Keratinocyte (primary cell): ENCODE measurements at regions not wholly inside any gene's neighbourhood (a gene's known extent, or its start where the extent isn't known, plus 50 kb on each side); places are given as distances from the start of the nearest gene placed in this dataset.

Source experiments
- EZH2 ChIP-seq: IDR thresholded peaks from one replicate; pipeline ENCODE4 v1.6.1; 2012; ENCODE audit warnings: inconsistent platforms, mild to moderate bottlenecking, low read length, moderate library complexity
- TF ChIP-seq, protein P1 (sequence below), 3 experiments: IDR thresholded peaks in 1 of 3; conservative IDR thresholded peaks in 1 of 3; optimal IDR thresholded peaks in 1 of 3; 2 replicates in 2 of 3; 3 replicates in 1 of 3; pipeline versions ENCODE3 to v1.5.1; 2011; ENCODE audit warnings: low read length in 3 of 3, mild to moderate bottlenecking in 3 of 3, moderate library complexity in 2 of 3, control low read depth in 1 of 3, inconsistent platforms in 1 of 3; ENCODE audit not compliant: insufficient read depth in 2 of 3; ENCODE audit errors: extremely low read depth in 1 of 3

DNA sequence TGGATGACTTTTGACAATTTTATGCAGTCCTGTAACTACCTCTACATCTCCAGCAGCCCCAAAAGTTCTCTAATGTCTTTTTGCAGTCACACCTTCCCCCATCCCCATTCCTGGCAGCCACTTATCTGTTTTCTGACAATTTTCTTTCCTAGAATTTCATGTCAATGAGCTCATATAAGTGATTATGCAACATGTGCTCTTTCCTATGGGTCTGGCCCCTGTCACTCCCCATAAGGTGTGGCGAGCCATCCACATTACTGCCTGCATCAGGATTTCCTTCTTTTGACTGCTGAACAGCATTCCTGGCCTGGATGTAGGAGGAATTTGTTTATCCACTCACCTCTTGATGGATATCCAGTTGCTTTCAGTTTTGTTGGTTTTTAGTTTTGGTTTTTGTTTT lies 146.7 kb upstream of the MGMT start:
- TF ChIP-seq, protein P1, sequence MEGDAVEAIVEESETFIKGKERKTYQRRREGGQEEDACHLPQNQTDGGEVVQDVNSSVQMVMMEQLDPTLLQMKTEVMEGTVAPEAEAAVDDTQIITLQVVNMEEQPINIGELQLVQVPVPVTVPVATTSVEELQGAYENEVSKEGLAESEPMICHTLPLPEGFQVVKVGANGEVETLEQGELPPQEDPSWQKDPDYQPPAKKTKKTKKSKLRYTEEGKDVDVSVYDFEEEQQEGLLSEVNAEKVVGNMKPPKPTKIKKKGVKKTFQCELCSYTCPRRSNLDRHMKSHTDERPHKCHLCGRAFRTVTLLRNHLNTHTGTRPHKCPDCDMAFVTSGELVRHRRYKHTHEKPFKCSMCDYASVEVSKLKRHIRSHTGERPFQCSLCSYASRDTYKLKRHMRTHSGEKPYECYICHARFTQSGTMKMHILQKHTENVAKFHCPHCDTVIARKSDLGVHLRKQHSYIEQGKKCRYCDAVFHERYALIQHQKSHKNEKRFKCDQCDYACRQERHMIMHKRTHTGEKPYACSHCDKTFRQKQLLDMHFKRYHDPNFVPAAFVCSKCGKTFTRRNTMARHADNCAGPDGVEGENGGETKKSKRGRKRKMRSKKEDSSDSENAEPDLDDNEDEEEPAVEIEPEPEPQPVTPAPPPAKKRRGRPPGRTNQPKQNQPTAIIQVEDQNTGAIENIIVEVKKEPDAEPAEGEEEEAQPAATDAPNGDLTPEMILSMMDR (optimal IDR thresholded peaks at IDR 0.05 in 1 of 3, IDR thresholded peaks at IDR 0.05 in 1 of 3, conservative IDR thresholded peaks at IDR 0.05 in 1 of 3; ENCODE audit: extremely low read depth in 1 of 3, insufficient read depth in 2 of 3, low read length in 3 of 3) = no peak
- no peak for TF ChIP-seq EZH2
